SK-N-SH (cell line): ENCODE measurements at regions not wholly inside any gene's neighbourhood (a gene's known extent, or its start where the extent isn't known, plus 50 kb on each side); places are given as distances from the start of the nearest gene placed in this dataset.
A peak's percentile ranks its signal among the peaks of the same experiment; 100 is the strongest.

Source experiments
- CTCF ChIA-PET: fragments of 300-600, 350-600 bp; formaldehyde crosslinking; extraction: SDS; loops from one replicate; lab custom pipeline; 2021; lab: Yijun Ruan, JAX
- POLR2A ChIA-PET: fragments of 350-600 bp; sonication (Branson Sonifier 250); formaldehyde crosslinking; extraction: SDS; loops from one replicate; lab custom pipeline; 2020; ENCODE audit warnings: antibody characterized with exemption, inconsistent platforms; lab: Yijun Ruan, JAX
- DNase-seq: peaks from one replicate; pipeline ENCODE4 v3.0.0; 2012
- H2AFZ ChIP-seq: fragments of 200-600 bp; sonication (generic); 2 replicates; pipeline ENCODE4 v1.8.1; 2016; ENCODE audit warnings: antibody characterized with exemption, mild to moderate bottlenecking, low read depth
- H3F3A ChIP-seq: fragments of 200-600 bp; sonication (generic); replicated peaks from 2 replicates; pipeline ENCODE3; 2016; ENCODE audit warnings: antibody characterized with exemption, mild to moderate bottlenecking; ENCODE audit not compliant: insufficient read depth
- H3K27ac ChIP-seq, 2 experiments: fragments of 200-500 bp in 1 of 2; fragments of 200-600 bp in 1 of 2; sonication (Bioruptor generic) in 1 of 2; sonication (generic), shearing (Covaris generic) in 1 of 2; 2 replicates each; pipeline versions ENCODE4 v1.5.1 to v1.6.1; 2014 to 2016; ENCODE audit warnings: low read depth in 2 of 2, inconsistent platforms in 1 of 2, low read length in 1 of 2, mild to moderate bottlenecking in 1 of 2, mixed read lengths in 1 of 2
- H3K27me3 ChIP-seq: fragments of 200-600 bp; sonication (generic), shearing (Covaris generic); 2 replicates; pipeline ENCODE4 v1.6.1; 2016; ENCODE audit warnings: mixed run types; ENCODE audit not compliant: insufficient read depth
- H3K36me3 ChIP-seq, 2 experiments: fragments of 200-500 bp in 1 of 2; fragments of 200-600 bp in 1 of 2; sonication (Bioruptor generic) in 1 of 2; sonication (generic) in 1 of 2; replicated peaks in 1 of 2; 2 replicates each; pipeline versions ENCODE3 to v1.5.1; 2014 to 2016; ENCODE audit warnings: low read length in 1 of 2, mild to moderate bottlenecking in 1 of 2; ENCODE audit not compliant: insufficient read depth in 2 of 2, control insufficient read depth in 1 of 2
- H3K4me1 ChIP-seq, 2 experiments: fragments of 200-500 bp in 1 of 2; fragments of 200-600 bp in 1 of 2; sonication (Bioruptor generic) in 1 of 2; sonication (generic), shearing (Covaris generic) in 1 of 2; 2 replicates each; pipeline versions ENCODE4 v1.5.1 to v1.6.1; 2014 to 2016; ENCODE audit warnings: low read depth in 1 of 2, low read length in 1 of 2, mixed run types in 1 of 2; ENCODE audit not compliant: insufficient read depth in 2 of 2, control insufficient read depth in 1 of 2
- H3K4me2 ChIP-seq: fragments of 200-600 bp; sonication (generic), shearing (Covaris generic); 2 replicates; pipeline ENCODE4 v1.6.1; 2017; ENCODE audit warnings: mixed run types
- H3K4me3 ChIP-seq, 2 experiments: fragments of 200-500 bp in 1 of 2; fragments of 200-600 bp in 1 of 2; sonication (Bioruptor generic) in 1 of 2; sonication (generic), shearing (Covaris generic) in 1 of 2; 2 replicates each; pipeline versions ENCODE4 v1.5.1 to v1.8.1; 2014 to 2016; ENCODE audit warnings: low read depth in 2 of 2, inconsistent platforms in 1 of 2, low read length in 1 of 2, mild to moderate bottlenecking in 1 of 2, mixed read lengths in 1 of 2, moderate library complexity in 1 of 2
- H3K79me2 ChIP-seq: fragments of 200-600 bp; sonication (generic); 2 replicates; pipeline ENCODE4 v1.8.1; 2017; ENCODE audit warnings: mild to moderate bottlenecking; ENCODE audit not compliant: insufficient read depth
- H3K9ac ChIP-seq: fragments of 200-600 bp; sonication (generic); 2 replicates; pipeline ENCODE4 v1.6.1; 2017; ENCODE audit warnings: mixed run types
- H3K9me2 ChIP-seq: fragments of 200-600 bp; sonication (generic); 2 replicates; pipeline ENCODE4 v1.6.1; 2017; ENCODE audit warnings: mixed run types
- H3K9me3 ChIP-seq: fragments of 200-600 bp; sonication (generic); 2 replicates; pipeline ENCODE4 v1.6.1; 2017; ENCODE audit warnings: mixed run types, mild to moderate bottlenecking, moderate library complexity
- H4K20me1 ChIP-seq: fragments of 200-600 bp; sonication (generic); 2 replicates; pipeline ENCODE4 v1.6.1; 2017; ENCODE audit warnings: mild to moderate bottlenecking, mixed run types; ENCODE audit not compliant: insufficient read depth
- CTCF ChIP-seq: fragments of 200-600 bp; sonication (generic); IDR thresholded peaks from 2 replicates; pipeline ENCODE4 v1.6.1; 2017; ENCODE audit warnings: antibody characterized with exemption, mild to moderate bottlenecking, moderate library complexity
- EP300 ChIP-seq, 2 experiments: IDR thresholded peaks; 2 replicates each; pipeline versions ENCODE4 v1.4.0 to v1.6.1; 2012; ENCODE audit warnings: borderline replicate concordance in 1 of 2, low read depth in 1 of 2, low read length in 1 of 2
- FOSL2 ChIP-seq: IDR thresholded peaks from 2 replicates; pipeline ENCODE4 v1.4.0; 2012; ENCODE audit warnings: low read depth, mild to moderate bottlenecking, moderate library complexity, borderline replicate concordance
- FOXJ3 ChIP-seq: sonication (generic); formaldehyde crosslinking; IDR thresholded peaks from 2 replicates; pipeline ENCODE4 v1.5.1; 2020; ENCODE audit warnings: mild to moderate bottlenecking, missing genetic modification reagents
- FOXM1 ChIP-seq: IDR thresholded peaks from 2 replicates; pipeline ENCODE4 v1.4.0; 2012; ENCODE audit warnings: low read depth, mild to moderate bottlenecking
- GABPA ChIP-seq: IDR thresholded peaks from 2 replicates; pipeline ENCODE4 v1.4.0; 2012; ENCODE audit warnings: low read depth, mild to moderate bottlenecking
- MEF2A ChIP-seq: IDR thresholded peaks from 2 replicates; pipeline ENCODE4 v1.4.0; 2012; ENCODE audit warnings: low read depth, borderline replicate concordance
- MXI1 ChIP-seq: IDR thresholded peaks from 2 replicates; pipeline ENCODE4 v1.6.1; 2012; ENCODE audit warnings: mild to moderate bottlenecking, low read depth, low read length, improper control_type of control experiment
- NFIC ChIP-seq: IDR thresholded peaks from 2 replicates; pipeline ENCODE4 v1.4.0; 2012; ENCODE audit warnings: borderline replicate concordance
- PBX3 ChIP-seq: IDR thresholded peaks from 2 replicates; pipeline ENCODE4; 2012
- POLR2AphosphoS5 ChIP-seq: IDR thresholded peaks from 2 replicates; pipeline ENCODE4 v1.6.1; 2012; ENCODE audit warnings: low read depth, low read length
- RAD21 ChIP-seq: IDR thresholded peaks from 2 replicates; pipeline ENCODE4 v1.6.1; 2012; ENCODE audit warnings: mild to moderate bottlenecking, low read length
- REST ChIP-seq: IDR thresholded peaks from 2 replicates; pipeline ENCODE4 v1.6.1; 2012; ENCODE audit warnings: mild to moderate bottlenecking, low read depth, low read length, moderate library complexity
- RFX5 ChIP-seq: IDR thresholded peaks from 2 replicates; pipeline ENCODE4 v1.6.1; 2012; ENCODE audit warnings: mild to moderate bottlenecking, improper control_type of control experiment, low read length
- SIN3A ChIP-seq: IDR thresholded peaks from 2 replicates; pipeline ENCODE4 v1.6.1; 2012; ENCODE audit warnings: low read depth, mild to moderate bottlenecking, low read length, moderate library complexity, borderline replicate concordance
- SMC3 ChIP-seq: IDR thresholded peaks from 2 replicates; pipeline ENCODE4 v1.6.1; 2012; ENCODE audit warnings: low read depth, low read length, improper control_type of control experiment
- TCF12 ChIP-seq: IDR thresholded peaks from 2 replicates; pipeline ENCODE4 v1.4.0; 2012
- USF1 ChIP-seq: IDR thresholded peaks from 2 replicates; pipeline ENCODE4 v1.4.0; 2012; ENCODE audit warnings: low read depth, borderline replicate concordance
- USF2 ChIP-seq: fragments of 150-350 bp; IDR thresholded peaks from 2 replicates; pipeline ENCODE4 v1.6.1; 2017; ENCODE audit warnings: antibody characterized with exemption, low read length, low read depth, borderline replicate concordance
- WGBS: methylation state at CpG from one replicate; pipeline ENCODE4 v1.1.6; 2017; ENCODE audit warnings: low lambda C conversion rate; 5-methylcytosine and 5-hydroxymethylcytosine counted together

- no peak for TF ChIP-seq REST
- TF ChIP-seq POLR2AphosphoS5, result no peak
- TF ChIP-seq FOSL2, result no peak
- no peak for TF ChIP-seq EP300 (IDR thresholded peaks at IDR 0.05; ENCODE audit: borderline replicate concordance in 1 of 2, low read depth in 1 of 2, low read length in 1 of 2)
Measured at GRCh38 chr6:51349857-51350256, 531.2 kb downstream of the TFAP2B start (continued).

GRCh38 chr6:51350308-51350904 is 531.7 kb downstream of the TFAP2B start:
- no peaks in the 10 kb centered on the region for H3F3A ChIP-seq
- no peak overlapping the region for H2AFZ ChIP-seq
- no peaks in the 10 kb centered on the region for H3K27me3 ChIP-seq
- ChIA-PET CTCF (interaction anchor here (0.6 to 1.9 kb wide), 26 partner anchors 11 to 610 kb away, joined by 3 to 7 read pairs (median 3); no protein-coding TSS in a partner anchor), POLR2A (no interaction called here)
- WGBS, result 44% methylated on average over 2 of the region's 2 CpGs
- DNase-seq, result no peak
- no peaks in the 10 kb centered on the region for H3K9me2 ChIP-seq
- no peak overlapping the region for H3K27ac ChIP-seq
- H3K4me3 ChIP-seq, result no peak overlapping the region
- H3K9ac ChIP-seq, result no peak overlapping the region
- H3K36me3 ChIP-seq, result no peaks in the 10 kb centered on the region
- H3K9me3 ChIP-seq, result no peaks in the 10 kb centered on the region
- no peaks in the 10 kb centered on the region; a peak in 1 of 4 replicates for H3K4me1 ChIP-seq
- H3K4me2 ChIP-seq, result no peak overlapping the region
- no peaks in the 10 kb centered on the region for H4K20me1 ChIP-seq
- H3K79me2 ChIP-seq, result no peaks in the 10 kb centered on the region
- no peak for TF ChIP-seq FOSL2
- TF ChIP-seq MXI1, result no peak
- no peak for TF ChIP-seq GABPA
- no peak for TF ChIP-seq SIN3A
- no peak for TF ChIP-seq POLR2AphosphoS5
- peak; percentile 63 for TF ChIP-seq CTCF
- TF ChIP-seq REST, result no peak
- TF ChIP-seq MEF2A, result no peak
- TF ChIP-seq RAD21, result peak; percentile 62
- TF ChIP-seq FOXM1, result no peak
- no peak for TF ChIP-seq FOXJ3 (CRISPR knock-in tag)
- no peak for TF ChIP-seq TCF12
- TF ChIP-seq USF2, result no peak
- 0 out of 2 replicates have a peak, but pooled peaks have one; percentile 20 for TF ChIP-seq SMC3
- no peak for TF ChIP-seq RFX5
- TF ChIP-seq USF1, result no peak
- no peak for TF ChIP-seq PBX3
- no peak for TF ChIP-seq NFIC
